ENCODE measurements at regions not wholly inside any gene's neighbourhood (a gene's known extent, or its start where the extent isn't known, plus 50 kb on each side); places are given as distances from the start of the nearest gene placed in this dataset.

GRCh38 chr6:19699932-19700331 lies 137.2 kb upstream of the ID4 start:
- no peak for TF ChIP-seq NFRKB (IDR thresholded peaks at IDR 0.05)
- no peak for TF ChIP-seq CTBP1 (IDR thresholded peaks at IDR 0.05; ENCODE audit: borderline replicate concordance)
- TF ChIP-seq L3MBTL2 (conservative IDR thresholded peaks at IDR 0.05), result no peak

Data from HEK293T (cell line).